OCI-LY7 (cell line): ENCODE measurements at regions not wholly inside any gene's neighbourhood (a gene's known extent, or its start where the extent isn't known, plus 50 kb on each side); places are given as distances from the start of the nearest gene placed in this dataset.

Source experiments
- CTCF ChIP-seq: fragments of 200-600 bp; sonication (generic); conservative IDR thresholded peaks from 2 replicates; pipeline ENCODE4 v1.5.1; 2014; ENCODE audit warnings: mild to moderate bottlenecking, antibody characterized with exemption, low read length, moderate library complexity, mixed read lengths
- EZH2phosphoT487 ChIP-seq: fragments of 200-600 bp; sonication (generic); IDR thresholded peaks from 2 replicates; pipeline ENCODE4 v1.6.1; 2018; ENCODE audit warnings: low read depth, borderline replicate concordance, mild to moderate bottlenecking, mixed run types, antibody characterized with exemption, low read length, moderate library complexity, mixed read lengths

GRCh38 chr10:53580465-53580864, 807.9 kb upstream of the MBL2 start:
- TF ChIP-seq CTCF = no peak
- TF ChIP-seq EZH2phosphoT487 = no peak
